Fibroblast of lung (primary cell): ENCODE measurements at regions not wholly inside any gene's neighbourhood (a gene's known extent, or its start where the extent isn't known, plus 50 kb on each side); places are given as distances from the start of the nearest gene placed in this dataset.

Experiments used
- DNase-seq, 2 donors: peaks; one replicate each; pipeline versions ENCODE4 v3.0.0 to v3.0.0-alpha.2; 2010; ENCODE audit warnings: low read depth in 2 of 2
- H2AFZ ChIP-seq: 2 replicates; pipeline ENCODE4 v1.5.1; 2012; ENCODE audit warnings: low read length, control low read depth, inconsistent platforms
- H3K27ac ChIP-seq: 2 replicates; pipeline ENCODE4 v1.5.1; 2011; ENCODE audit warnings: low read length, control low read depth; ENCODE audit not compliant: insufficient read depth
- H3K27me3 ChIP-seq: 2 replicates; pipeline ENCODE4 v1.5.1; 2011; ENCODE audit warnings: mild to moderate bottlenecking, low read length; ENCODE audit not compliant: control insufficient read depth, insufficient read depth
- H3K36me3 ChIP-seq: 2 replicates; pipeline ENCODE4 v1.5.1; 2011; ENCODE audit warnings: low read length; ENCODE audit not compliant: control insufficient read depth, insufficient read depth
- H3K4me1 ChIP-seq: 2 replicates; pipeline ENCODE4 v1.5.1; 2011; ENCODE audit warnings: low read length; ENCODE audit not compliant: control insufficient read depth, insufficient read depth; ENCODE audit errors: extremely low read depth
- H3K4me2 ChIP-seq: 2 replicates; pipeline ENCODE4 v1.5.1; 2011; ENCODE audit warnings: low read length, control low read depth; ENCODE audit not compliant: insufficient read depth; ENCODE audit errors: extremely low read depth
- H3K4me3 ChIP-seq, 4 experiments: fragments of 200-600 bp in 1 of 4; sonication (generic) in 1 of 4; replicated peaks in 1 of 4; 2 replicates each; pipeline ENCODE4 v1.5.1; 2011 to 2016; ENCODE audit warnings: low read length in 4 of 4, low read depth in 3 of 4, mild to moderate bottlenecking in 3 of 4, control low read depth in 2 of 4, inconsistent platforms in 1 of 4, mixed read lengths in 1 of 4; ENCODE audit not compliant: insufficient read depth in 1 of 4; ENCODE audit errors: control extremely low read depth in 1 of 4
- H3K79me2 ChIP-seq: 2 replicates; pipeline ENCODE4 v1.5.1; 2012; ENCODE audit warnings: mild to moderate bottlenecking, low read length, inconsistent platforms; ENCODE audit not compliant: control insufficient read depth, insufficient read depth
- H3K9ac ChIP-seq: 2 replicates; pipeline ENCODE4 v1.5.1; 2011; ENCODE audit warnings: mild to moderate bottlenecking, low read length, control low read depth; ENCODE audit not compliant: insufficient read depth
- H3K9me3 ChIP-seq: 2 replicates; pipeline ENCODE4 v1.5.1; 2012; ENCODE audit warnings: low read depth, low read length; ENCODE audit not compliant: control insufficient read depth, insufficient read depth
- H4K20me1 ChIP-seq: 2 replicates; pipeline ENCODE4 v1.5.1; 2011; ENCODE audit warnings: low read length; ENCODE audit not compliant: control insufficient read depth, insufficient read depth; ENCODE audit errors: extremely low read depth
- CTCF ChIP-seq, 2 donors: IDR thresholded peaks in 1 of 2; conservative IDR thresholded peaks in 1 of 2; 1 replicate in 1 of 2; 2 replicates in 1 of 2; pipeline ENCODE4 v1.5.1; 2011 to 2012; ENCODE audit warnings: low read length in 2 of 2, control low read depth in 1 of 2, inconsistent platforms in 1 of 2, low read depth in 1 of 2, mild to moderate bottlenecking in 1 of 2
- EZH2 ChIP-seq: IDR thresholded peaks from 2 replicates; pipeline ENCODE4 v1.5.1; 2012; ENCODE audit warnings: low read length, control low read depth, mild to moderate bottlenecking; ENCODE audit errors: missing control alignments

- no peak overlapping the region for H3K4me2 ChIP-seq
- H4K20me1 ChIP-seq, result no peaks in the 10 kb centered on the region
- TF ChIP-seq EZH2 (no peak), CTCF (conservative IDR thresholded peaks at IDR 0.05 in 1 of 2, IDR thresholded peaks at IDR 0.05 in 1 of 2; ENCODE audit: low read depth in 1 of 2, low read length in 2 of 2) (no peak)
- H3K4me1 ChIP-seq, result no peaks in the 10 kb centered on the region
- H3K4me3 ChIP-seq, result no peak overlapping the region
- no peaks in the 10 kb centered on the region for H3K36me3 ChIP-seq
- no peak overlapping the region for H3K27ac ChIP-seq
- H3K79me2 ChIP-seq, result no peaks in the 10 kb centered on the region
- DNase-seq, result peak in 1 of 2 donors; percentile 30
- no peak overlapping the region for H2AFZ ChIP-seq
- H3K27me3 ChIP-seq, result no peaks in the 10 kb centered on the region
- no peak overlapping the region for H3K9ac ChIP-seq
- no peaks in the 10 kb centered on the region for H3K9me3 ChIP-seq
Observed at GRCh38 chr12:125470838-125471783, 405.9 kb downstream of the AACS start.

GRCh38 chr12:125473501-125473900 lies 408.3 kb downstream of the AACS start:
- Histone ChIP-seq H3K36me3 (no peaks in the 10 kb centered on the region), H3K27me3 (no peaks in the 10 kb centered on the region), H3K79me2 (no peaks in the 10 kb centered on the region), H3K27ac (no peak overlapping the region), H4K20me1 (no peaks in the 10 kb centered on the region), H3K4me1 (no peaks in the 10 kb centered on the region), H3K9me3 (no peaks in the 10 kb centered on the region), H3K9ac (no peak overlapping the region), H2AFZ (no peak overlapping the region), H3K4me2 (no peak overlapping the region), H3K4me3 (no peak overlapping the region)
- DNase-seq, result no peak
- no peak for TF ChIP-seq CTCF (conservative IDR thresholded peaks at IDR 0.05 in 1 of 2, IDR thresholded peaks at IDR 0.05 in 1 of 2; ENCODE audit: low read depth in 1 of 2, low read length in 2 of 2)
- TF ChIP-seq EZH2, result no peak

DNA sequence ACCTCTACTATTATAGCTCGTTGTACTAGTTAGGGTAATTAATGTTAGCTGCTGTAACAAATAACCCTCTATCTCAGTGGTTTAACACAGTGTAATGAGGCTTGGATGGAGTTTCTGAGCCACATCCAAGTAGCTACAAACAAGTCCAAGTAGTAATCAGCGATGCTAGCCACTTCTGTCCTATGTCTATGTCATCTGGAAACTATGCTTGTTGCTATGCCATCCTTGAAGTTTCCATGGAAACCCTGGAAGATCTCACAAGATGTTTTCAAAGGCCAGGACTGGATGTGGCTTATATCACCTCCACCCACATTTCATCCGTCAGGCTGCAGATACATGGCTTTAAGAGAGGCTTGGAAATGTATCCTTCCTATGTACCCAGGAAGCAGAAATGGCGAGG lies 422.1 kb downstream of the AACS start:
- DNase-seq, result peak in 1 of 2 donors; percentile 12
- no peak overlapping the region for H3K4me3 ChIP-seq
- no peaks in the 10 kb centered on the region for H3K36me3 ChIP-seq
- no peaks in the 10 kb centered on the region for H4K20me1 ChIP-seq
- no peaks in the 10 kb centered on the region for H3K4me1 ChIP-seq
- H3K79me2 ChIP-seq, result no peaks in the 10 kb centered on the region
- no peak overlapping the region for H2AFZ ChIP-seq
- no peak overlapping the region for H3K4me2 ChIP-seq
- H3K27me3 ChIP-seq, result no peaks in the 10 kb centered on the region
- H3K9me3 ChIP-seq, result no peaks in the 10 kb centered on the region
- no peak for TF ChIP-seq EZH2
- TF ChIP-seq CTCF (conservative IDR thresholded peaks at IDR 0.05 in 1 of 2, IDR thresholded peaks at IDR 0.05 in 1 of 2; ENCODE audit: low read depth in 1 of 2, low read length in 2 of 2), result no peak
- no peak overlapping the region for H3K9ac ChIP-seq
- H3K27ac ChIP-seq, result no peak overlapping the region
